IgD-negative memory B cell (primary cell): ENCODE measurements at regions not wholly inside any gene's neighbourhood (a gene's known extent, or its start where the extent isn't known, plus 50 kb on each side); places are given as distances from the start of the nearest gene placed in this dataset.

Experiments
- H3K27ac Mint-ChIP-seq, 3 donors: one replicate each; pipeline ENCODE4 v1.8.0; 2020 to 2022; ENCODE audit warnings: mild to moderate bottlenecking in 3 of 3, mixed read lengths in 3 of 3, moderate library complexity in 1 of 3
- H3K27me3 Mint-ChIP-seq: one replicate; pipeline ENCODE4 v1.8.0; 2021; ENCODE audit warnings: mixed read lengths
- H3K36me3 Mint-ChIP-seq: one replicate; pipeline ENCODE4 v1.8.0; 2020; ENCODE audit warnings: mild to moderate bottlenecking, mixed read lengths
- H3K4me1 Mint-ChIP-seq, 3 donors: one replicate each; pipeline ENCODE4 v1.8.0; 2020 to 2022; ENCODE audit warnings: mixed read lengths in 3 of 3, mild to moderate bottlenecking in 1 of 3
- H3K4me3 Mint-ChIP-seq, 4 donors: one replicate each; pipeline ENCODE4 v1.8.0; 2020 to 2022; ENCODE audit warnings: mild to moderate bottlenecking in 4 of 4, mixed read lengths in 4 of 4, moderate library complexity in 3 of 4
- H3K9me3 Mint-ChIP-seq, 3 donors: one replicate each; pipeline ENCODE4 v1.8.0; 2020 to 2021; ENCODE audit warnings: mixed read lengths in 3 of 3, mild to moderate bottlenecking in 1 of 3

- Mint-ChIP-seq H3K36me3 (no peaks in the 10 kb centered on the region), H3K4me1 (peaks cover 0 to 12% (median 4%) of the 10 kb centered on the region in 3 donors), H3K27me3 (peaks cover 54% of the 10 kb centered on the region), H3K4me3 (no peak overlapping the region), H3K9me3 (peaks cover 0 to 4% (median 3%) of the 10 kb centered on the region in 3 donors), H3K27ac (no peak overlapping the region)
Observed at GRCh38 chr12:131606218-131606901, 104.5 kb upstream of the SFSWAP start.

GRCh38 chr12:131607658-131608447 is 103.0 kb upstream of the SFSWAP start:
- Mint-ChIP-seq H3K9me3 (peaks cover 0 to 3% (median under 1%) of the 10 kb centered on the region in 3 donors), H3K36me3 (no peaks in the 10 kb centered on the region), H3K27ac (no peak overlapping the region)

GRCh38 chr12:131608740-131609690 is 101.9 kb upstream of the SFSWAP start:
- peaks cover 0 to 12% (median 6%) of the 10 kb centered on the region in 3 donors for H3K4me1 Mint-ChIP-seq
- no peak overlapping the region for H3K27ac Mint-ChIP-seq
- H3K9me3 Mint-ChIP-seq = peaks cover 0 to 3% (median 0%) of the 10 kb centered on the region in 3 donors
- H3K27me3 Mint-ChIP-seq = peaks cover 49% of the 10 kb centered on the region
- H3K36me3 Mint-ChIP-seq = no peaks in the 10 kb centered on the region
- H3K4me3 Mint-ChIP-seq = no peak overlapping the region

More at GRCh38 chr12:131607658-131608447, 103.0 kb upstream of the SFSWAP start:
- Mint-ChIP-seq H3K4me1 (peaks cover 0 to 12% (median 4%) of the 10 kb centered on the region in 3 donors), H3K27me3 (peaks cover 49% of the 10 kb centered on the region), H3K4me3 (peak overlapping the region in 1 of 4 donors; percentile 18)

- Mint-ChIP-seq H3K4me3 (peak overlapping the region in 1 of 4 donors; percentile 12), H3K4me1 (peaks cover 0 to 7% (median 6%) of the 10 kb centered on the region in 3 donors), H3K27me3 (peaks cover 44% of the 10 kb centered on the region), H3K27ac (no peak overlapping the region), H3K36me3 (no peaks in the 10 kb centered on the region), H3K9me3 (peaks cover 0 to 3% (median 0%) of the 10 kb centered on the region in 3 donors)
Observed at GRCh38 chr12:131609762-131610161, 101.1 kb upstream of the SFSWAP start.

GRCh38 chr12:131610181-131610580 is 100.7 kb upstream of the SFSWAP start:
- no peak overlapping the region for H3K27ac Mint-ChIP-seq
- peaks cover 41% of the 10 kb centered on the region for H3K27me3 Mint-ChIP-seq
- H3K36me3 Mint-ChIP-seq = no peaks in the 10 kb centered on the region
- H3K9me3 Mint-ChIP-seq = peaks cover 0 to 3% (median 0%) of the 10 kb centered on the region in 3 donors
- peaks cover 0 to 7% (median 6%) of the 10 kb centered on the region in 3 donors for H3K4me1 Mint-ChIP-seq
- no peak overlapping the region for H3K4me3 Mint-ChIP-seq

- peaks cover 0 to 1% (median 0%) of the 10 kb centered on the region in 3 donors for H3K9me3 Mint-ChIP-seq
- H3K36me3 Mint-ChIP-seq = no peaks in the 10 kb centered on the region
- peaks cover 35% of the 10 kb centered on the region for H3K27me3 Mint-ChIP-seq
- no peak overlapping the region for H3K4me3 Mint-ChIP-seq
- peaks cover 0 to 7% (median 6%) of the 10 kb centered on the region in 3 donors for H3K4me1 Mint-ChIP-seq
- H3K27ac Mint-ChIP-seq = no peak overlapping the region
Observed at GRCh38 chr12:131610891-131611290, 100.0 kb upstream of the SFSWAP start.

GRCh38 chr12:131611416-131612091 is 99.3 kb upstream of the SFSWAP start:
- Mint-ChIP-seq H3K9me3 (no peaks in the 10 kb centered on the region), H3K27me3 (peaks cover 29% of the 10 kb centered on the region), H3K27ac (peak overlapping the region in 1 of 3 donors; percentile 16), H3K4me1 (peaks cover 0 to 7% (median 6%) of the 10 kb centered on the region in 3 donors), H3K4me3 (no peak overlapping the region), H3K36me3 (no peaks in the 10 kb centered on the region)

GRCh38 chr12:131612092-131612755 is 98.7 kb upstream of the SFSWAP start:
- Mint-ChIP-seq H3K4me3 (no peak overlapping the region), H3K9me3 (no peaks in the 10 kb centered on the region), H3K27ac (peak overlapping the region in 1 of 3 donors; percentile 16), H3K36me3 (peaks cover 2% of the 10 kb centered on the region), H3K4me1 (peaks cover 0 to 7% (median 6%) of the 10 kb centered on the region in 3 donors), H3K27me3 (peaks cover 29% of the 10 kb centered on the region)

- Mint-ChIP-seq H3K27me3 (peaks cover 31% of the 10 kb centered on the region), H3K27ac (no peak overlapping the region), H3K4me3 (peak overlapping the region in 1 of 4 donors; percentile 32), H3K9me3 (no peaks in the 10 kb centered on the region), H3K4me1 (peaks cover 0 to 3% (median 2%) of the 10 kb centered on the region in 3 donors), H3K36me3 (peaks cover 2% of the 10 kb centered on the region)
Observed at GRCh38 chr12:131613186-131613585, 97.7 kb upstream of the SFSWAP start.

- peaks cover 34% of the 10 kb centered on the region for H3K27me3 Mint-ChIP-seq
- H3K4me3 Mint-ChIP-seq = peak overlapping the region in 1 of 4 donors; percentile 27
- H3K36me3 Mint-ChIP-seq = peaks cover 2% of the 10 kb centered on the region
- peaks cover 0 to 3% (median 2%) of the 10 kb centered on the region in 3 donors for H3K4me1 Mint-ChIP-seq
- H3K27ac Mint-ChIP-seq = no peak overlapping the region
- H3K9me3 Mint-ChIP-seq = no peaks in the 10 kb centered on the region
Observed at GRCh38 chr12:131613678-131614077, 97.2 kb upstream of the SFSWAP start.

GRCh38 chr12:131615326-131616042 is 95.4 kb upstream of the SFSWAP start:
- peaks cover 34% of the 10 kb centered on the region for H3K27me3 Mint-ChIP-seq
- H3K9me3 Mint-ChIP-seq = no peaks in the 10 kb centered on the region
- peaks cover 0 to 2% (median 0%) of the 10 kb centered on the region in 3 donors for H3K4me1 Mint-ChIP-seq
- no peak overlapping the region for H3K27ac Mint-ChIP-seq
- H3K36me3 Mint-ChIP-seq = peaks cover 2% of the 10 kb centered on the region
- H3K4me3 Mint-ChIP-seq = no peak overlapping the region

- Mint-ChIP-seq H3K9me3 (no peaks in the 10 kb centered on the region), H3K4me3 (no peak overlapping the region), H3K27ac (no peak overlapping the region), H3K27me3 (peaks cover 31% of the 10 kb centered on the region), H3K36me3 (peaks cover 2% of the 10 kb centered on the region), H3K4me1 (peaks cover 0 to 2% (median 0%) of the 10 kb centered on the region in 3 donors)
Observed at GRCh38 chr12:131616043-131616700, 94.7 kb upstream of the SFSWAP start.

- Mint-ChIP-seq H3K27ac (no peak overlapping the region), H3K27me3 (peaks cover 29% of the 10 kb centered on the region), H3K9me3 (no peaks in the 10 kb centered on the region), H3K4me1 (peaks cover 0 to 2% (median 0%) of the 10 kb centered on the region in 3 donors), H3K4me3 (no peak overlapping the region), H3K36me3 (peaks cover 2% of the 10 kb centered on the region)
Observed at GRCh38 chr12:131616738-131617137, 94.2 kb upstream of the SFSWAP start.
